Skeletal muscle cell (primary cell): ENCODE measurements at regions not wholly inside any gene's neighbourhood (a gene's known extent, or its start where the extent isn't known, plus 50 kb on each side); places are given as distances from the start of the nearest gene placed in this dataset.
"Not testable (repeated sequence)": the region's sequence is repeated elsewhere in the genome, so short reads cannot be mapped to it uniquely, and the experiment has no call there.

Experiments used
- DNase-seq: peaks from one replicate; pipeline ENCODE4 v3.0.0-alpha.2; 2010; ENCODE audit warnings: low read depth
- H3K4me3 ChIP-seq: 2 replicates; pipeline ENCODE4 v1.5.1; 2011; ENCODE audit warnings: low read depth, mild to moderate bottlenecking, control low read depth, low read length, moderate library complexity

- no peak for DNase-seq
- no peak overlapping the region for H3K4me3 ChIP-seq
Measured at GRCh38 chr6:4485735-4486134, 290.5 kb upstream of the CDYL start.

GRCh38 chr6:4482461-4482860, 293.7 kb upstream of the CDYL start:
- no peak for DNase-seq
- H3K4me3 ChIP-seq: no peak overlapping the region

GRCh38 chr6:4480788-4481735, 295.1 kb upstream of the CDYL start:
- no peak overlapping the region for H3K4me3 ChIP-seq

DNA sequence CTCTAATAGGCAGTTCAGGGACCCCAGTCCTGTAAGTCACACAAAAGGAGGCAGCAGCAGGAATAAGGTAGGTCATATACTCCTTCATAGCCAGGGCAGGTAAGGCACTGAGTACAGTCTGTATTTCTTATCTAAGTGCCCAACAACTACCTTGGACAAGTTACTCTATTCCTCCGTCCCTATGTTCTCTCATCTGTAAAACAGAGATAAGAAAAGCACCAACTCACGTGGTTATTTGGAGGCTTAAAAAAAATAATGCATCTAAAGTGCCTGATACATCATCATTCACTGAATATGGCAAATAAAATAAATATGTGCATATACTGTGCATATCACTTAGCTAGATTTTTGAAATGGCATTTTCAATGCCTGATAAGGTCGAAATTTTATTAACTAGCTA, 298.1 kb upstream of the CDYL start:
- H3K4me3 ChIP-seq: no peak overlapping the region
- no peak for DNase-seq

More at GRCh38 chr6:4480788-4481735, 295.1 kb upstream of the CDYL start:
- no peak for DNase-seq

DNA sequence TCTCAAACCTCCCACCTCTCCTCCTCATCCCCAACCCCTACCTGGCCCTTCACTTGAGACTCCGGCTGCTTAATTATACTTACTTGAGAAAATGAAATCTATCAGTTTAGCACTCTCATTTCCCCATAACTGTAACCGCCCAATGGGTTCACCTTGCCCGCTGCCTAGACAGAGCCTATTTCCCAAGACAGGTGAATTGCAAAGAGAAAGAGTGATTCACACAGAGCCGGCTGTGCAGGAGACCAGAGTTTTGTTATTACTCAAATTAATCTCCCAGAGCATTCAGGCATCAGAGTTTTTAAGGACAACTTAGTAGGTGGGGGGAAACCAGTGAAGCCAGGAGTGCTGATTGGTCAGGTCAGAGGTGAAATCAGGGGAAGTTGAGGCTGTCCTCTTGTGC, 301.4 kb upstream of the CDYL start:
- no peak for DNase-seq
- no peak overlapping the region for H3K4me3 ChIP-seq

GRCh38 chr6:4472969-4473642, 303.1 kb upstream of the CDYL start:
- no peak overlapping the region for H3K4me3 ChIP-seq
- DNase-seq: no peak

DNA sequence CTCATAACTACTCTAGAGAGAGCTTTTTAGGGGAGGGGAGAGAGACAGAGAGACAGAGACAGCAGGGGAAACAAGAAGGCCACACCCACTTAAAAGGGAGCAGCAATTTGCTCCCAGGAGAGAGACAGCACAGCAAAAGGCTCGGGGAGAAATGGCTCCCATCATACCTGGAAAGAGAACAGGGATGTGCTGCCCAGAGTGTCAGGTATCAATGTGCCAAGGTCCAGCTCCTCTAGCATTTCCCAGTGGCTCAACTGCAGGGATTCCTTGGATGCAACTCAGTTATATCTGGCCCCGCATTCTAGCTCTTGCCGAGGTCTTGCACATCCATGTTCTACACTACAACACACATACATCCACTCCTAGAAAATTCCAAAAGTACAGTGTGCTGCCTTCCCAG, 304.0 kb upstream of the CDYL start:
- no peak for DNase-seq
- no peak overlapping the region for H3K4me3 ChIP-seq

- not testable (repeated sequence) for DNase-seq, H3K4me3 ChIP-seq
Measured at GRCh38 chr6:4471515-4471914, 304.7 kb upstream of the CDYL start.

GRCh38 chr6:4470698-4471210, 305.4 kb upstream of the CDYL start:
- no peak for DNase-seq
- H3K4me3 ChIP-seq: no peak overlapping the region

- no peak for DNase-seq
- H3K4me3 ChIP-seq: no peak overlapping the region
Measured at GRCh38 chr6:4466769-4467480, 309.3 kb upstream of the CDYL start.

DNA sequence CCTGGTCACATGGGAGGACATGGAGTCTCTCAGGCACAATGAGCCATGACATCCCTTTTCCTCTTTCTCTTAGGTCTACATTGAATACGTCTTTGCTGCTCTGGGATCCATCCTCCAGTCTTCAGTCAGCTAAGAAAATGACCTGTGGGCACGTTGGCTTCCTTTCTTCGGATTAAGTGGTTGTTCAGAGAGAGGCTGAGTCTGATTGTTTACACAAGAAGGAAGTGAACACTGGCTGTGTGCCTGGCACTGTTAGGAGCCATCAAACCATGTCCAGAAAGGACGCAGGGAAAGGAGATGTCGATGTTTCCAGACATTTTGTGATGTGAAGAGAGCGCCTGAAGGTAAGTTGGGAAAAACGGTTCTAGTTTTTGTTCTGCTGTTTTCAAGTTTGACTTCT, 309.9 kb upstream of the CDYL start:
- no peak for DNase-seq
- no peak overlapping the region for H3K4me3 ChIP-seq

DNA sequence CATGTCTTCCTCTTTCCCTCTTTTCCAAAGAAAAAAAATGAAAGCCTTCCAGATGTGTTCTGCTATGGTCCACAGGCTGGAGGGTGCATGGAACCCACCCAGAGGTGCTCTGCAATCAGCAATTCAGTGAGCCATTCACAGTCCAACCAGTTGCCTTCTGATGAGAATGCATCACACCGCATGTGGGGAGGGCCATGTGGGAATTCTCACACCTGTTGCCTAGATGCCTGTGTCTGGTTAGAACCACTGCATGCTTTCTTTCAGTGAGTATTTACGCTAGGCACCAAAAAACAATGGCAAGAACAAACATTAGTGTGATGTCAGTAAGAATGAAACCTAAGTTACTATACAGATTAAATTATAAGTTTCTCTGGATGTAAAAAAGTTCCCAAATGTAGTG, 311.6 kb upstream of the CDYL start:
- H3K4me3 ChIP-seq: no peak overlapping the region
- no peak for DNase-seq

- DNase-seq: no peak
- no peak overlapping the region for H3K4me3 ChIP-seq
Measured at GRCh38 chr6:4463236-4463635, 313.0 kb upstream of the CDYL start.

DNA sequence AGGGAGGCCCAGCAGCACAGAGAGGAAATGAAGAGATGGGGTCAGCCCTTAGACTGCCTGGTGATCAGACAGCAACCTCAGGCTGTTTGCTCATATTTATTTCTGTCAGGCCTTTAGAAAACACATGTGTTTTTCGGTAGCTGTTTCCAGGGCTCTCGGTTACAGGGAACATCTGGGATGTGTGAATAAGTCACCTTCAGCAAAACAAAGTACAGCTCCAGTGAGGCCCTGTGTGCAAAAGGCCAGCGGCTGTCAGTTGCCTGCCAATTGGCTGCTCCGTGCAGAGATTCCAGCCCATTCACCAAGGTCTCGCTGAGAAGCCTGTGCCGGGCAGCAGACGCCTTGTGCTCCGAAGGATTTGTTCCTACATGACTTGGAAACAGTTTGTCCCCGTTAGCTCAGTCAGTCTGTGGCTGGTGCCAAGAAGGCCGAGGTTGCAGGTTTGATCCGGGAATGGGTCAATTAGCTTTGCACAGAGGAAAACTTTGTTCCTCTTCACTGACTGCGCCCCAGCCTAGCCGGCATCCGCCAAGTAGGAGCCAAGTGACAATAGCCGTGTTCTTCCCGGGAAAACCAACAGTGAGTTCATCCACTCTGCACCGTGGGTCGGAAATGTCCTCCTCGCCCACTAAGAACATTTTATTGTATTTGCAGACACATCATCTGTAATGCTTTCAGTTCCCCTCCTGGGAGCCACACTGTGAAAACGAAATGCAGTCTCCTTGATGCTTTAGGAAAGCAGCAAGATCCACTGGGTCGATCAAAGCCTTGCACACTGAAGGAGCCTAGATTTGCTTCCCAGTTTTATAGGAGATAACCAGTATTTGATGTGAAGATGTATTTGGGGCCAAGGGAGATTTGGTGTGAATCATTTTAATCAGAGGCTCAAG, 315.4 kb upstream of the CDYL start:
- no peak overlapping the region for H3K4me3 ChIP-seq
- peak; percentile 74 for DNase-seq

- peak; percentile 27 for DNase-seq
- H3K4me3 ChIP-seq: no peak overlapping the region
Measured at GRCh38 chr6:4459996-4460395, 316.2 kb upstream of the CDYL start.

- no peak overlapping the region for H3K4me3 ChIP-seq
- peak; percentile 67 for DNase-seq
Measured at GRCh38 chr6:4459032-4459431, 317.2 kb upstream of the CDYL start.

DNA sequence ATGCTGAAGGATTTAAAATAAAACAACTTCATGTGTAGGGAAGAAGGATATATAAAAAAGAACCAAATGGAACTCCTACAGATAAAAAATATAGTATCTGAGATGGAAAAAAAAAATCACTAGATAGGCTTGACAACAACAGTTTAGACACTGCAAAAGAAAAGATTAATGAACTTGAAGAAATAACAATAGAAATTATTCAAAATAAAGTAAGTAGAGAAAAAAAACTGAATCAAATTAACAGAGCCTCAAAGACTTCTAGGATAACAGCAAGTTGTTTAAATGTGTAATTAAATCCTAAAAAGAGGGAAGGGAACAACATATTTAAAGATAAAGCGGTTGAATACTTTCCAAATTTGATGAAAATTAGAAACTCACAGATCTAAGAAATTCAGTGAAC, 316.3 kb upstream of the ECI2 start:
- H3K4me3 ChIP-seq: no peak overlapping the region
- no peak for DNase-seq

DNA sequence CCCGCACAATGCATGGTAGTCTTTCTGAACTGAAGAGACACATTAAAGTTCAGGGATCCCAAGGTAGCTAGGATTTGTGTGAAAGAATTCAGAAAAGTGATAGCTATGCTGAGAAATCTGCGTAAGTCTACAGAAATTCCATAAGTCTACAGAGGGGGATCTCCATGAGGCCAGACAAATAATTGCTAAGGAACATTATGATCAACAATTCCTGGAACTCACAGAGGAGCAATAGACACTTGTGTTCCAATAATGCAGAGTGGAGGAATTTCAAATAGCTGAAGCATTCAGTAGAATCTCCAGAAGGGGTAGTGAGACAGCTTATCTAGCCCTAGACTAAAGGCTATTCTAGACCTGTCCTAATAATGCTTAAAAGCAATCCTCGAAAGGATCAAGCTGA, 315.7 kb upstream of the ECI2 start:
- no peak for DNase-seq
- no peak overlapping the region for H3K4me3 ChIP-seq

DNA sequence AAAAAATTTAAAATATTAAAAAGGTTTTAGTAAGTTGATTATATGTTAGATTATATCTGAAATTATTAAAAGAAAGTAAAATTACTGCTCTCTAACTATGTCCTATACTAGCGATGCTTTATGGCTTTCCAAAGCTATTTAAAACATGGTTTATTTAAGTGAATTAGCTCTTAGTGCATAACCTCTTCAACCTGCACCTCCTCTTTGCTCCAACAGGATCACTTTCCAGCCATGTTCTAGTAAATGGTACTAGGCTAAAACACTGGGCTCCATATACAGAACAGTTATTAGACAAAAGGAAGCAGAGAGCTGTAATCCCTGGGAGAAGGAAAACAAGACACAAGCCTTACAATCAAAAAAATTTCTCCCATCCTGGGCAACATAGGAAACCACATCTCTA, 314.9 kb upstream of the ECI2 start:
- H3K4me3 ChIP-seq: no peak overlapping the region
- DNase-seq: no peak
